HepG2 (cell line): ENCODE measurements at regions not wholly inside any gene's neighbourhood (a gene's known extent, or its start where the extent isn't known, plus 50 kb on each side); places are given as distances from the start of the nearest gene placed in this dataset.

ENCODE experiments used
- ATAC-seq: fragments of 200-7000 bp; cut with Tn5 transposase; 3 replicates; pipeline ENCODE4 v1.9.1; 2020; ENCODE audit warnings: mild to moderate bottlenecking, moderate library complexity
- BruUV-seq: library from RNA; stranded (reverse); fragments of 400-500 nt; replicated peaks from 2 replicates; lab custom pipeline; 2021; lab: Mats Ljungman, UMichigan
- CTCF ChIA-PET: fragments of 300-600 bp; formaldehyde crosslinking; extraction: SDS; loops from one replicate; lab custom pipeline; 2021; ENCODE audit warnings: low total read pairs, inconsistent platforms, low intra/inter-chr PET ratio; lab: Yijun Ruan, JAX
- POLR2A ChIA-PET: fragments of 350-600 bp; sonication (Branson Sonifier 250); formaldehyde crosslinking; loops from one replicate; lab custom pipeline; 2020; ENCODE audit warnings: antibody characterized with exemption, inconsistent platforms; lab: Yijun Ruan, JAX
- DNase-seq: peaks from one replicate; pipeline ENCODE4 v3.0.0-alpha.2; 2015; ENCODE audit warnings: low spot score
- FAIRE-seq: peaks from 3 replicates; lab custom pipeline; 2011; peaks lifted over from hg19 to GRCh38; lab: Jason Lieb, UNC
- H2AFZ ChIP-seq: one replicate; pipeline ENCODE4 v1.6.1; 2011; ENCODE audit warnings: low read length, inconsistent platforms
- H3K27ac ChIP-seq: fragments of 300-600 bp; 3 replicates; pipeline ENCODE4 v1.8.0; 2011; ENCODE audit warnings: mixed run types, mild to moderate bottlenecking, mixed read lengths, low read length, inconsistent platforms; ENCODE audit not compliant: insufficient read depth; ENCODE audit errors: extremely low read length
- H3K27me3 ChIP-seq, 2 experiments: fragments of 200-600 bp in 1 of 2; 2 replicates in 1 of 2; 3 replicates in 1 of 2; pipeline versions ENCODE4 v1.6.0 to v1.8.0; 2011; ENCODE audit warnings: low read length in 2 of 2, mild to moderate bottlenecking in 2 of 2, moderate library complexity in 2 of 2, inconsistent platforms in 1 of 2; ENCODE audit not compliant: insufficient read depth in 2 of 2, control insufficient read depth in 1 of 2
- H3K36me3 ChIP-seq, 2 experiments: fragments of 200-600 bp in 1 of 2; replicated peaks in 1 of 2; 2 replicates in 1 of 2; 3 replicates in 1 of 2; pipeline versions ENCODE4 v1.5.1 to v1.8.0; 2011; ENCODE audit warnings: low read length in 2 of 2, inconsistent platforms in 1 of 2; ENCODE audit not compliant: insufficient read depth in 2 of 2, control insufficient read depth in 1 of 2
- H3K4me1 ChIP-seq: 2 replicates; pipeline ENCODE4 v1.5.1; 2012; ENCODE audit warnings: low read length, inconsistent platforms; ENCODE audit not compliant: insufficient read depth
- H3K4me2 ChIP-seq: 2 replicates; pipeline ENCODE4 v1.6.0; 2011; ENCODE audit warnings: low read depth, low read length, inconsistent platforms
- H3K4me3 ChIP-seq, 3 experiments: fragments of 200-600 bp in 1 of 3; sonication (generic), shearing (Covaris generic) in 1 of 3; replicated peaks in 1 of 3; 2 replicates each; pipeline ENCODE4 v1.5.1; 2011 to 2016; ENCODE audit warnings: low read length in 3 of 3, inconsistent platforms in 2 of 3, low read depth in 2 of 3, mild to moderate bottlenecking in 2 of 3, control low read depth in 1 of 3, mixed read lengths in 1 of 3; ENCODE audit not compliant: insufficient read depth in 1 of 3
- H3K79me2 ChIP-seq: one replicate; pipeline ENCODE4 v1.6.1; 2011; ENCODE audit warnings: low read length, inconsistent platforms; ENCODE audit not compliant: insufficient read depth
- H3K9ac ChIP-seq: 2 replicates; pipeline ENCODE4 v1.6.0; 2011; ENCODE audit warnings: mild to moderate bottlenecking, low read depth, low read length, inconsistent platforms; ENCODE audit not compliant: insufficient read depth
- H3K9me3 ChIP-seq: 2 replicates; pipeline ENCODE4 v1.5.1; 2012; ENCODE audit warnings: mild to moderate bottlenecking, low read length
- H4K20me1 ChIP-seq: 2 replicates; pipeline ENCODE4 v1.6.0; 2011; ENCODE audit warnings: inconsistent platforms, mild to moderate bottlenecking, low read length, moderate library complexity; ENCODE audit not compliant: insufficient read depth
- NFAT5 ChIP-seq: sonication (generic); formaldehyde crosslinking; IDR thresholded peaks from 2 replicates; pipeline ENCODE4 v1.4.0; 2020; ENCODE audit warnings: missing genetic modification reagents
- TEAD2 ChIP-seq: sonication (generic); formaldehyde crosslinking; IDR thresholded peaks from 2 replicates; pipeline ENCODE4 v1.9.0; 2021; ENCODE audit warnings: missing genetic modification reagents
- ZNF24 ChIP-seq: fragments of 450-650 bp; IDR thresholded peaks from 2 replicates; pipeline ENCODE4 v1.6.1; 2017; ENCODE audit warnings: antibody characterized with exemption, mild to moderate bottlenecking
- ZNF446 ChIP-seq: sonication (generic); formaldehyde crosslinking; IDR thresholded peaks from 2 replicates; pipeline ENCODE4 v1.5.0; 2020; ENCODE audit warnings: mild to moderate bottlenecking, missing genetic modification reagents
- ZNF724P ChIP-seq: sonication (generic); formaldehyde crosslinking; IDR thresholded peaks from 2 replicates; pipeline ENCODE4 v1.8.0; 2022; ENCODE audit warnings: missing genetic modification reagents, borderline replicate concordance
- ZNF768 ChIP-seq: sonication (generic); formaldehyde crosslinking; IDR thresholded peaks from 2 replicates; pipeline ENCODE4 v1.4.0; 2020; ENCODE audit warnings: missing genetic modification reagents
- WGBS: methylation state at CpG from one replicate; pipeline ENCODE4 v1.1.6; 2017; ENCODE audit warnings: low lambda C conversion rate; 5-methylcytosine and 5-hydroxymethylcytosine counted together
- in situ Hi-C: cut with HindIII; loops from 2 replicates; pipeline ENCODE4 v1.10.0; 2017; ENCODE audit warnings: low pct_unique_long_range_greater_than_20kb; ENCODE audit not compliant: extremely low pct_ligation_motif_present
- intact Hi-C: fragments of 100-400 bp; cut with micrococcal nuclease; formaldehyde crosslinking; loops from one replicate; pipeline ENCODE4 v1.10.0; 2022; ENCODE audit not compliant: unreplicated experiment
- TF ChIP-seq, protein P1 (sequence below): sonication (generic); formaldehyde crosslinking; conservative IDR thresholded peaks from 2 replicates; pipeline ENCODE4 v1.5.0; 2020; ENCODE audit warnings: missing genetic modification reagents
- TF ChIP-seq, protein P2 (sequence below): sonication (generic); formaldehyde crosslinking; IDR thresholded peaks from 2 replicates; pipeline ENCODE4 v1.4.0; 2020; ENCODE audit warnings: missing genetic modification reagents, borderline replicate concordance
- TF ChIP-seq, protein P3 (sequence below): sonication (generic); formaldehyde crosslinking; IDR thresholded peaks from 2 replicates; pipeline ENCODE4 v1.4.0; 2020; ENCODE audit warnings: missing genetic modification reagents, borderline replicate concordance

DNA sequence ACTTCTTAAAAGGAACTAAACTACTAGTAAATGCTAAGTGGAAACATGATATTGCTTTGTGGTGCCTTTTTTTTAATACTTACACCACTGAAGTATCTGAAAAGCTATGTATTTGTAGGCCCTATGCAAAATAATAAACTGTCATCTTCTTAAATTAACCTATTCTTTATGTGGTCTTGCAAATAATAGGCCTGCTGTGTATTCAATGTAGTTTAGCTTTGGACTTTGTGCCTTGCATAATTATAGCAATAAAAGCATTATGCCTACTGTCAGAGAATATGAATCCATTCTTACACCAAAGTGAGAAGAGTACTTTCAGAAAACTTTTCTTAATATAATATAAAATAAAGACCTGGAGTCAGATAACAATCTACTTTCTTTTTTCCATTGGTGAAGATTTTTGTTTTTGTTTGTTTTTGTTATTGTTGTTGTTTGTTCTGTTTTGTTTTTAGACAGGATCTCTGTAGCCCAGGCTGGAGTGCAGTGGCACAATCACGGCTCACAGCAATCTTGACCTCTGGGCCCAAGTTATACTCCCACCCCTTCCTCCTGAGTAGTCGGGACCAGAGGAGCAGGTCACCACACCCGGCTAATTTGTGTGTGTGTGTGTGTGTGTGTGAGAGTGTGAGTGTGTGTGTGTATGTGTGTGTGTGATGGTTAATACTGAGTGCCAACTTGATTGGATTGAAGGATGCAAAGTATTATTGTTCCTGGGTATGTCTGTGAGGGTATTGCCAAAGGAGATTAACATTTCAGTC lies 213.8 kb downstream of the SLC6A15 start:
- in situ Hi-C loops (no loop called here), intact Hi-C loops (no loop called here)
- Histone ChIP-seq H3K9me3 (no peaks in the 10 kb centered on the region), H3K4me1 (no peaks in the 10 kb centered on the region), H3K27ac (no peak overlapping the region), H3K9ac (no peak overlapping the region), H3K36me3 (no peaks in the 10 kb centered on the region), H3K4me3 (no peak overlapping the region), H4K20me1 (no peaks in the 10 kb centered on the region), H3K79me2 (no peaks in the 10 kb centered on the region), H2AFZ (no peak overlapping the region), H3K4me2 (no peak overlapping the region), H3K27me3 (no peaks in the 10 kb centered on the region)
- POLR2A ChIA-PET = no interaction called here
- WGBS = 2% methylated on average over 3 of the region's 3 CpGs
- FAIRE-seq (no peak), ATAC-seq (no peak), DNase-seq (no peak)
- no TSS peak for BruUV-seq
- CTCF ChIA-PET = no interaction called here
- TF ChIP-seq, protein P1, sequence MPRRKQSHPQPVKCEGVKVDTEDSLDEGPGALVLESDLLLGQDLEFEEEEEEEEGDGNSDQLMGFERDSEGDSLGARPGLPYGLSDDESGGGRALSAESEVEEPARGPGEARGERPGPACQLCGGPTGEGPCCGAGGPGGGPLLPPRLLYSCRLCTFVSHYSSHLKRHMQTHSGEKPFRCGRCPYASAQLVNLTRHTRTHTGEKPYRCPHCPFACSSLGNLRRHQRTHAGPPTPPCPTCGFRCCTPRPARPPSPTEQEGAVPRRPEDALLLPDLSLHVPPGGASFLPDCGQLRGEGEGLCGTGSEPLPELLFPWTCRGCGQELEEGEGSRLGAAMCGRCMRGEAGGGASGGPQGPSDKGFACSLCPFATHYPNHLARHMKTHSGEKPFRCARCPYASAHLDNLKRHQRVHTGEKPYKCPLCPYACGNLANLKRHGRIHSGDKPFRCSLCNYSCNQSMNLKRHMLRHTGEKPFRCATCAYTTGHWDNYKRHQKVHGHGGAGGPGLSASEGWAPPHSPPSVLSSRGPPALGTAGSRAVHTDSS (CRISPR knock-in tag) = no peak
- TF ChIP-seq, protein P2, sequence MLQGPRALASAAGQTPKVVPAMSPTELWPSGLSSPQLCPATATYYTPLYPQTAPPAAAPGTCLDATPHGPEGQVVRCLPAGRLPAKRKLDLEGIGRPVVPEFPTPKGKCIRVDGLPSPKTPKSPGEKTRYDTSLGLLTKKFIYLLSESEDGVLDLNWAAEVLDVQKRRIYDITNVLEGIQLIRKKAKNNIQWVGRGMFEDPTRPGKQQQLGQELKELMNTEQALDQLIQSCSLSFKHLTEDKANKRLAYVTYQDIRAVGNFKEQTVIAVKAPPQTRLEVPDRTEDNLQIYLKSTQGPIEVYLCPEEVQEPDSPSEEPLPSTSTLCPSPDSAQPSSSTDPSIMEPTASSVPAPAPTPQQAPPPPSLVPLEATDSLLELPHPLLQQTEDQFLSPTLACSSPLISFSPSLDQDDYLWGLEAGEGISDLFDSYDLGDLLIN (CRISPR knock-in tag) = no peak
- TF ChIP-seq ZNF446 (CRISPR knock-in tag) (no peak), ZNF24 (no peak), ZNF724P (no peak), TEAD2 (CRISPR knock-in tag) (no peak), ZNF768 (no peak), NFAT5 (CRISPR knock-in tag) (no peak)
- TF ChIP-seq, protein P3, sequence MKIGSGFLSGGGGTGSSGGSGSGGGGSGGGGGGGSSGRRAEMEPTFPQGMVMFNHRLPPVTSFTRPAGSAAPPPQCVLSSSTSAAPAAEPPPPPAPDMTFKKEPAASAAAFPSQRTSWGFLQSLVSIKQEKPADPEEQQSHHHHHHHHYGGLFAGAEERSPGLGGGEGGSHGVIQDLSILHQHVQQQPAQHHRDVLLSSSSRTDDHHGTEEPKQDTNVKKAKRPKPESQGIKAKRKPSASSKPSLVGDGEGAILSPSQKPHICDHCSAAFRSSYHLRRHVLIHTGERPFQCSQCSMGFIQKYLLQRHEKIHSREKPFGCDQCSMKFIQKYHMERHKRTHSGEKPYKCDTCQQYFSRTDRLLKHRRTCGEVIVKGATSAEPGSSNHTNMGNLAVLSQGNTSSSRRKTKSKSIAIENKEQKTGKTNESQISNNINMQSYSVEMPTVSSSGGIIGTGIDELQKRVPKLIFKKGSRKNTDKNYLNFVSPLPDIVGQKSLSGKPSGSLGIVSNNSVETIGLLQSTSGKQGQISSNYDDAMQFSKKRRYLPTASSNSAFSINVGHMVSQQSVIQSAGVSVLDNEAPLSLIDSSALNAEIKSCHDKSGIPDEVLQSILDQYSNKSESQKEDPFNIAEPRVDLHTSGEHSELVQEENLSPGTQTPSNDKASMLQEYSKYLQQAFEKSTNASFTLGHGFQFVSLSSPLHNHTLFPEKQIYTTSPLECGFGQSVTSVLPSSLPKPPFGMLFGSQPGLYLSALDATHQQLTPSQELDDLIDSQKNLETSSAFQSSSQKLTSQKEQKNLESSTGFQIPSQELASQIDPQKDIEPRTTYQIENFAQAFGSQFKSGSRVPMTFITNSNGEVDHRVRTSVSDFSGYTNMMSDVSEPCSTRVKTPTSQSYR (CRISPR knock-in tag) = no peak
